Endothelial cell of umbilical vein (primary cell): ENCODE measurements at regions not wholly inside any gene's neighbourhood (a gene's known extent, or its start where the extent isn't known, plus 50 kb on each side); places are given as distances from the start of the nearest gene placed in this dataset.

Experiments used
- JUN ChIP-seq: IDR thresholded peaks from 2 replicates; pipeline ENCODE4 v1.6.1; 2011; ENCODE audit warnings: borderline replicate concordance, low read depth; ENCODE audit not compliant: insufficient read length, insufficient read depth
- POLR2A ChIP-seq: IDR thresholded peaks from 2 replicates; pipeline ENCODE4 v1.6.1; 2012; ENCODE audit warnings: low read depth, mild to moderate bottlenecking, control low read depth, low read length
- TF ChIP-seq, protein P1 (sequence below), 2 donors: IDR thresholded peaks; 1 replicate in 1 of 2; 2 replicates in 1 of 2; pipeline ENCODE4 v1.5.1; 2011; ENCODE audit warnings: low read length in 2 of 2, mild to moderate bottlenecking in 2 of 2, moderate library complexity in 2 of 2, control low read depth in 1 of 2, inconsistent platforms in 1 of 2, low read depth in 1 of 2; ENCODE audit not compliant: insufficient read depth in 1 of 2; ENCODE audit errors: extremely low read depth in 1 of 2
- TF ChIP-seq, protein P2 (sequence below): IDR thresholded peaks from 2 replicates; pipeline ENCODE4 v1.6.1; 2011; ENCODE audit not compliant: insufficient read depth, insufficient read length

DNA sequence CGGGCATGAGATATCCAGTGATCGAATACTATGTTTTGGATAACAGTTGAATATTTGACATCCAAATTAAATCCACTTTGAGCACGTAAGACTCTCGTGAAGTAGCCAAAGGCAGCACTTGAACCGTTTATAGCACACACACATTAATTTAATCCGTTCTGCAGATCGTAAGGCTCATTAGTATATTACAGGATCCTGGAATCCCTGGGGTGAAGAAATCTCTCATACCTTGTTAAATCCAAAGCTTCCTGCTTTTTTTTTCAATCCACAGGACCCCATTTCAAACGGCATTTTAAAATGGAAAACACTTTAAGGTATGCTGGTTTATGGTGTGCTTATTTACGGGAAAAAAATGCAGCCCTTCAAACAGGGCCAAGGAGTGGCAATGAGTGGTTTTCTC, 158.4 kb upstream of the ADARB2 start:
- TF ChIP-seq, protein P1, sequence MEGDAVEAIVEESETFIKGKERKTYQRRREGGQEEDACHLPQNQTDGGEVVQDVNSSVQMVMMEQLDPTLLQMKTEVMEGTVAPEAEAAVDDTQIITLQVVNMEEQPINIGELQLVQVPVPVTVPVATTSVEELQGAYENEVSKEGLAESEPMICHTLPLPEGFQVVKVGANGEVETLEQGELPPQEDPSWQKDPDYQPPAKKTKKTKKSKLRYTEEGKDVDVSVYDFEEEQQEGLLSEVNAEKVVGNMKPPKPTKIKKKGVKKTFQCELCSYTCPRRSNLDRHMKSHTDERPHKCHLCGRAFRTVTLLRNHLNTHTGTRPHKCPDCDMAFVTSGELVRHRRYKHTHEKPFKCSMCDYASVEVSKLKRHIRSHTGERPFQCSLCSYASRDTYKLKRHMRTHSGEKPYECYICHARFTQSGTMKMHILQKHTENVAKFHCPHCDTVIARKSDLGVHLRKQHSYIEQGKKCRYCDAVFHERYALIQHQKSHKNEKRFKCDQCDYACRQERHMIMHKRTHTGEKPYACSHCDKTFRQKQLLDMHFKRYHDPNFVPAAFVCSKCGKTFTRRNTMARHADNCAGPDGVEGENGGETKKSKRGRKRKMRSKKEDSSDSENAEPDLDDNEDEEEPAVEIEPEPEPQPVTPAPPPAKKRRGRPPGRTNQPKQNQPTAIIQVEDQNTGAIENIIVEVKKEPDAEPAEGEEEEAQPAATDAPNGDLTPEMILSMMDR (IDR thresholded peaks at IDR 0.05; ENCODE audit: extremely low read depth in 1 of 2, insufficient read depth in 1 of 2, low read depth in 1 of 2, low read length in 2 of 2): no peak
- TF ChIP-seq JUN (no peak), POLR2A (no peak)
- TF ChIP-seq, protein P2, sequence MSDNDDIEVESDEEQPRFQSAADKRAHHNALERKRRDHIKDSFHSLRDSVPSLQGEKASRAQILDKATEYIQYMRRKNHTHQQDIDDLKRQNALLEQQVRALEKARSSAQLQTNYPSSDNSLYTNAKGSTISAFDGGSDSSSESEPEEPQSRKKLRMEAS: no peak
